Activated CD8-positive, alpha-beta T cell treated with anti-CD3 and anti-CD28 coated beads for 36 hours (primary cell): ENCODE measurements at regions not wholly inside any gene's neighbourhood (a gene's known extent, or its start where the extent isn't known, plus 50 kb on each side); places are given as distances from the start of the nearest gene placed in this dataset.

Experiments
- ATAC-seq: fragments of 200-7000 bp; cut with Tn5 transposase; one replicate; pipeline ENCODE4 v1.10.0; 2021; ENCODE audit warnings: mild to moderate bottlenecking, moderate library complexity
- CTCF ChIA-PET: fragments of 350-600 bp; sonication (Branson Sonifier 250); formaldehyde crosslinking; loops from one replicate; lab custom pipeline; 2021; ENCODE audit warnings: antibody characterized with exemption; lab: Charles Lee
- POLR2A ChIA-PET: fragments of 350-600 bp; sonication (Branson Sonifier 250); formaldehyde crosslinking; loops from one replicate; lab custom pipeline; 2021; ENCODE audit warnings: antibody characterized with exemption; lab: Charles Lee
- DNase-seq: peaks from one replicate; pipeline ENCODE4 v3.0.0-alpha.2; 2020
- H3K27ac Mint-ChIP-seq: one replicate; pipeline ENCODE4 v1.8.0; 2021; ENCODE audit warnings: mild to moderate bottlenecking, mixed read lengths
- H3K27me3 Mint-ChIP-seq: one replicate; pipeline ENCODE4 v1.8.0; 2021; ENCODE audit warnings: mixed read lengths
- H3K36me3 Mint-ChIP-seq: one replicate; pipeline ENCODE4 v1.8.0; 2021; ENCODE audit warnings: low read depth, mixed read lengths
- H3K4me1 Mint-ChIP-seq: one replicate; pipeline ENCODE4 v1.8.0; 2021; ENCODE audit warnings: low read depth, mixed read lengths
- H3K4me3 Mint-ChIP-seq: one replicate; pipeline ENCODE4 v1.8.0; 2021; ENCODE audit warnings: mild to moderate bottlenecking, moderate library complexity, mixed read lengths
- H3K9me3 Mint-ChIP-seq: one replicate; pipeline ENCODE4 v1.8.0; 2021; ENCODE audit warnings: mixed read lengths
- intact Hi-C: fragments of 100-400 bp; cut with micrococcal nuclease; formaldehyde crosslinking; loops from one replicate; pipeline ENCODE4 v1.10.0; 2022
- TF ChIP-seq, protein P1 (sequence below): fragments of 200-600 bp; IDR thresholded peaks from one replicate; pipeline ENCODE4 v1.8.0; 2022; ENCODE audit warnings: antibody characterized with exemption, mild to moderate bottlenecking

DNA sequence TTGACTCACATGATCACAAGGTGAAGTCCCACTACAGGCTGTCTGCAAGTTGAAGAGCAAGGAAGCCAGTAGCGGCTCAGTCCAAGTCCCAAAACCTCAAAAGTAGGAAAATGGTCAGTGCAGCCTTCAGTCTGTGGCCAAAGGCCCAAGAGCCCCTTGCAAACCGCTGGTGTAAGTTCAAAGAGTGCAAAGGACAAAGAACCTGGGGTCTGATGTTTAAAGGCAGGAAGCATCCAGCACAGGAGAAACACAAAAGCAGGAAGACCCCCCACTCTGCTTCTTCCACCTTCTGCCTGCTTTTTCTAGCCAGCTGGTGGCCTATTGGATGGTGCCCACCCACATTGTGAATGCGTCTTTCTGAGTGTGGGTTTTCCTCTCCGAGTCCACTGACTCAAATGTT lies 2222.6 kb downstream of the MRPL39 start:
- Mint-ChIP-seq H3K4me1 (no peaks in the 10 kb centered on the region), H3K9me3 (peaks cover 2% of the 10 kb centered on the region), H3K4me3 (no peak overlapping the region), H3K36me3 (no peaks in the 10 kb centered on the region), H3K27ac (no peak overlapping the region), H3K27me3 (peaks cover 1% of the 10 kb centered on the region)
- ChIA-PET POLR2A (no interaction called here), CTCF (no interaction called here)
- DNase-seq (no peak), ATAC-seq (no peak)
- TF ChIP-seq, protein P1, sequence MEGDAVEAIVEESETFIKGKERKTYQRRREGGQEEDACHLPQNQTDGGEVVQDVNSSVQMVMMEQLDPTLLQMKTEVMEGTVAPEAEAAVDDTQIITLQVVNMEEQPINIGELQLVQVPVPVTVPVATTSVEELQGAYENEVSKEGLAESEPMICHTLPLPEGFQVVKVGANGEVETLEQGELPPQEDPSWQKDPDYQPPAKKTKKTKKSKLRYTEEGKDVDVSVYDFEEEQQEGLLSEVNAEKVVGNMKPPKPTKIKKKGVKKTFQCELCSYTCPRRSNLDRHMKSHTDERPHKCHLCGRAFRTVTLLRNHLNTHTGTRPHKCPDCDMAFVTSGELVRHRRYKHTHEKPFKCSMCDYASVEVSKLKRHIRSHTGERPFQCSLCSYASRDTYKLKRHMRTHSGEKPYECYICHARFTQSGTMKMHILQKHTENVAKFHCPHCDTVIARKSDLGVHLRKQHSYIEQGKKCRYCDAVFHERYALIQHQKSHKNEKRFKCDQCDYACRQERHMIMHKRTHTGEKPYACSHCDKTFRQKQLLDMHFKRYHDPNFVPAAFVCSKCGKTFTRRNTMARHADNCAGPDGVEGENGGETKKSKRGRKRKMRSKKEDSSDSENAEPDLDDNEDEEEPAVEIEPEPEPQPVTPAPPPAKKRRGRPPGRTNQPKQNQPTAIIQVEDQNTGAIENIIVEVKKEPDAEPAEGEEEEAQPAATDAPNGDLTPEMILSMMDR, result no peak
- intact Hi-C loops, result no loop called here

DNA sequence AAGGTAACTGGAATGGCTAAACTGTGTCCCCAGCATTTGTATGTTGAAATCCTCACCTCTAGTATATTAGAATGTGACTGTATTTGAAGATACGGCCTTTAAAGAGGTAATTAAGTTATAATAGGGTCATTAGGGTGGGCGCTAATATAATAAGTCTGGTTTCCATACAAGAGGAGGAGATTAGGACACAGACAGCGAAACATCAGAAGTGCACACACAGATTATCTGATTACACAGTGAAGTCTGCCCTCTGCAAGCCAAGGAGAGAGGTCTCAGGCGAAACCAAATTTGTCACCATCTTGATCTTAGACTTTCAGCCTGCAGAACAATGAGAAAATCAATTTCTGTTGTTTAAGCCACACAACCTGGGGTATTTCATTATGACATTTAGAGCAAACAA lies 2233.1 kb downstream of the MRPL39 start:
- no peak overlapping the region for H3K27ac Mint-ChIP-seq
- intact Hi-C loops, result no loop called here
- no peaks in the 10 kb centered on the region for H3K27me3 Mint-ChIP-seq
- no peak overlapping the region for H3K4me3 Mint-ChIP-seq
- ChIA-PET CTCF (no interaction called here), POLR2A (no interaction called here)
- ATAC-seq, result no peak
- peaks cover 4% of the 10 kb centered on the region for H3K9me3 Mint-ChIP-seq
- no peaks in the 10 kb centered on the region for H3K4me1 Mint-ChIP-seq
- no peak for DNase-seq
- TF ChIP-seq, protein P1, result no peak
- H3K36me3 Mint-ChIP-seq, result no peaks in the 10 kb centered on the region

DNA sequence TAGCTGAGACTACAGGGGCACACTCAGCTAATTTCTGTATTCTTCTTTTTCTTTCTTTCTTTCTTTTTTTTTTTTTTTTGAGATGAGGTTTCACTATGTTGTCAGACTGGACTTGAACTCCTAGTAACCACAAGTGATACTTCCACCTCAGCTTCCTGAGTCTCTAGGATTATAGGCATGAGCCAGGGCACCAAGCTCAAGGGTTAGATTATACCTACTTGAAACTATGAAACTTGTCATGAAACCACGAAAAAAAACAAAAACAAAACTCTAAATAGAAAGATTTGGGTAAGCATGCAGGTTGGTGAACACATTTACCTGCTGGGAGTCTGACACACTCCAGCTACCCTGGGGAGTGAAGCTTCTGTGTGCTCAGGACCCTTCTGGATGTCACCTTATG lies 2250.4 kb downstream of the MRPL39 start:
- Mint-ChIP-seq H3K9me3 (peaks cover 10% of the 10 kb centered on the region), H3K36me3 (no peaks in the 10 kb centered on the region), H3K4me3 (no peak overlapping the region), H3K27me3 (no peaks in the 10 kb centered on the region), H3K4me1 (no peaks in the 10 kb centered on the region), H3K27ac (no peak overlapping the region)
- ChIA-PET CTCF (no interaction called here), POLR2A (no interaction called here)
- TF ChIP-seq, protein P1, result no peak
- ATAC-seq (no peak), DNase-seq (no peak)
- intact Hi-C loops, result no loop called here

DNA sequence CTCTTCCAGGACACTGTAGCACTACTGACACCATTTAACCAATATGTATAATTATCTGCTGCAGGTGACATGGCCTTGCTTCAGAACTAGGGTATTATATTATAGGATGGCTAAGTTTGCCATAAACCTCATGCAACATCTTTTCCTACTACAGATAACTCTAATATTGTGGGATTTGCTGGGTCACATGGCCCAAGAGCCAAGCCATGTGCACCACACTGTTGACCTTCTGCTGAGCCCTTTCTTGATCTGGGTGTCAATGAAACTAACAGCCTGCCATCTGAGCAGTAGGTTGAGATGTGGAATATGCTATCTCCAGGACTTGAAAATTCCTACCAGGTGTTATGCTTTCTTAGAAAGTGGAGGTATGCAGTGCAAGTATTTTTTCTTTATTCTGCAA lies 2291.1 kb downstream of the MRPL39 start:
- ATAC-seq (no peak), DNase-seq (no peak)
- Mint-ChIP-seq H3K36me3 (no peaks in the 10 kb centered on the region), H3K4me3 (no peak overlapping the region), H3K27ac (no peak overlapping the region), H3K4me1 (no peaks in the 10 kb centered on the region), H3K27me3 (no peaks in the 10 kb centered on the region), H3K9me3 (no peaks in the 10 kb centered on the region)
- intact Hi-C loops, result no loop called here
- TF ChIP-seq, protein P1, result no peak
- ChIA-PET CTCF (no interaction called here), POLR2A (no interaction called here)

DNA sequence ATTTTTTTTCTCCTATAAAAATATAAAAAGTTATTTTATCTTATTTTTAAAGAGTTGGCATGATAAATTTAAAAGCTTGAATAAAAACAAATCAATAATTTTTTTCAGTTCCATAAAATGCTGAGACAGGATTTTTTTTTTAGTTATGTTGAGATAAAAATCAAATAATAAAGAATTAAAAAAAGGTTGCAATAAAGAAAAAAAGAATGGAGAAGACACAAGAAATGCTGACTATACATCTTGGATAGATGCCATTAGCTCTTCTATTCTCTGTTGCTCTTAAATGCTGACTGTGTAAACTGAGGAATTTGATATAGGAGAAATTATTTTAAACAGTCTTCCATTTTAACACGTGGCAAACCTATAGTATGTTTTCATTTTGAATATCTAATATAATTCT lies 2298.5 kb downstream of the MRPL39 start:
- intact Hi-C loops, result no loop called here
- ChIA-PET CTCF (no interaction called here), POLR2A (no interaction called here)
- H3K36me3 Mint-ChIP-seq, result no peaks in the 10 kb centered on the region
- H3K27me3 Mint-ChIP-seq, result no peaks in the 10 kb centered on the region
- H3K9me3 Mint-ChIP-seq, result no peaks in the 10 kb centered on the region
- DNase-seq (no peak), ATAC-seq (no peak)
- H3K4me1 Mint-ChIP-seq, result no peaks in the 10 kb centered on the region
- no peak overlapping the region for H3K4me3 Mint-ChIP-seq
- TF ChIP-seq, protein P1, result no peak
- no peak overlapping the region for H3K27ac Mint-ChIP-seq
